ENCODE measurements at regions not wholly inside any gene's neighbourhood (a gene's known extent, or its start where the extent isn't known, plus 50 kb on each side); places are given as distances from the start of the nearest gene placed in this dataset.

DNA sequence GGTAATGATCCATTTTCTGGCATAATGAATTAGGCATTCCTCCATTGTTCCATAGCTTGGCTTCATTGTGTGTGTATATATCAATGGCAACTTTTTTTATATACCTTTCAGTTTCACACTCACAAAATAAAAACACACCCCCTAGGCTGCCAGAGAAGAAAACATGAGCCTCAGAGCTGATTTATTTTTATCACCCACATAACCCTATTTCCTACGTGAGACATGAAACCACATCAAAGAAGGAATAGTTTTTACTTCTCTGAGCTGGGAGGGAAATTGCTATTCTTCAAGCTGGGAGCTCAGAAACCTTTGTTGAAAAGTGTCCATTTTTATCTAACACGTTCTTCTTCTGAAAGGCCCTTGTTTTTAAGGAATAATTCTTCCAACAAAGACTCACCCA, 126.7 kb upstream of the RAI2 start:
- TF ChIP-seq, protein P1, sequence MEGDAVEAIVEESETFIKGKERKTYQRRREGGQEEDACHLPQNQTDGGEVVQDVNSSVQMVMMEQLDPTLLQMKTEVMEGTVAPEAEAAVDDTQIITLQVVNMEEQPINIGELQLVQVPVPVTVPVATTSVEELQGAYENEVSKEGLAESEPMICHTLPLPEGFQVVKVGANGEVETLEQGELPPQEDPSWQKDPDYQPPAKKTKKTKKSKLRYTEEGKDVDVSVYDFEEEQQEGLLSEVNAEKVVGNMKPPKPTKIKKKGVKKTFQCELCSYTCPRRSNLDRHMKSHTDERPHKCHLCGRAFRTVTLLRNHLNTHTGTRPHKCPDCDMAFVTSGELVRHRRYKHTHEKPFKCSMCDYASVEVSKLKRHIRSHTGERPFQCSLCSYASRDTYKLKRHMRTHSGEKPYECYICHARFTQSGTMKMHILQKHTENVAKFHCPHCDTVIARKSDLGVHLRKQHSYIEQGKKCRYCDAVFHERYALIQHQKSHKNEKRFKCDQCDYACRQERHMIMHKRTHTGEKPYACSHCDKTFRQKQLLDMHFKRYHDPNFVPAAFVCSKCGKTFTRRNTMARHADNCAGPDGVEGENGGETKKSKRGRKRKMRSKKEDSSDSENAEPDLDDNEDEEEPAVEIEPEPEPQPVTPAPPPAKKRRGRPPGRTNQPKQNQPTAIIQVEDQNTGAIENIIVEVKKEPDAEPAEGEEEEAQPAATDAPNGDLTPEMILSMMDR (conservative IDR thresholded peaks at IDR 0.05; ENCODE audit: low read length): no peak
- no peak for TF ChIP-seq EZH2phosphoT487 (IDR thresholded peaks at IDR 0.05; ENCODE audit: borderline replicate concordance, low read depth, low read length)

Data from OCI-LY7 (cell line).